Lung microvascular endothelial cell (primary cell): ENCODE measurements at regions not wholly inside any gene's neighbourhood (a gene's known extent, or its start where the extent isn't known, plus 50 kb on each side); places are given as distances from the start of the nearest gene placed in this dataset.
A peak's percentile ranks its signal among the peaks of the same experiment; 100 is the strongest.
"Not testable (repeated sequence)": the region's sequence is repeated elsewhere in the genome, so short reads cannot be mapped to it uniquely, and the experiment has no call there.

Experiments used
- DNase-seq, 2 donors: peaks; one replicate each; pipeline versions ENCODE4 v3.0.0 to v3.0.0-alpha.2; 2010; ENCODE audit warnings: low read depth in 2 of 2

DNA sequence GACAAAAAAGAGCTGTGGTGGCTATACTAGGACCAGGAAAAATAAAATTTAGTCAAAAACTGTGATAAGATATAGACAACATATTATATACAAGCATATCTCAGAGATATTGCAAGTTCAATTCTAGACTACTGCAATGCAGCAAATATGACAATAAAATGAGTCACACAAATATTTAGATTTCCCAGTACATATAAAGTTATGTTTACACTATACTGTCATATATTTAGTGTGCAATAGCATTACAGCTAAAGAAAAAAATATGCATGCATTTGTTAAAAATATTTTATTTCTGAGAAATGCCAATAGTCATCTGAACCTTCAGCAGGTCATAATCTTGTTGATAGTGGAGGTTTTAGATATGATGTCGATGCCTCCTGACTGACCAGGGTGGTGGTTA, 72.1 kb downstream of the AKR1C4 start:
- DNase-seq: no peak

DNA sequence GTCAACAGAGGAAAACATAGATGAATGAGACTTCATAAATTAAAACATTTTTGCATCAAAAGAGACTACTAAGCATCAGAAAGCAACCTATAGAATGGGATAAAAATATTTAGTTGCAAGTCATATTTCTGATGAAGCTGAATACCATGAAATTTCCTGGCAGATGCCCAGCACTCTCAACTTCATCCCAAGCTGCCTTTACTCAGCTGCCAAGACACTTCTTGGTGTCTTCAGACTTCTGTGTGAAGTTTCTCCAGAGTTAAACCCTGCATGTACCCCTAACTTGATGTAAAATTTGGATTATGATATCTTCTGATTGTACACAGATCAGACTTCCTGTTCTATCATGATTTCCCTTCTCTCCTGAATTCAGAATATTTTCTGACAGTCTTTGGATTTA, 73.2 kb downstream of the AKR1C4 start:
- no peak for DNase-seq

DNA sequence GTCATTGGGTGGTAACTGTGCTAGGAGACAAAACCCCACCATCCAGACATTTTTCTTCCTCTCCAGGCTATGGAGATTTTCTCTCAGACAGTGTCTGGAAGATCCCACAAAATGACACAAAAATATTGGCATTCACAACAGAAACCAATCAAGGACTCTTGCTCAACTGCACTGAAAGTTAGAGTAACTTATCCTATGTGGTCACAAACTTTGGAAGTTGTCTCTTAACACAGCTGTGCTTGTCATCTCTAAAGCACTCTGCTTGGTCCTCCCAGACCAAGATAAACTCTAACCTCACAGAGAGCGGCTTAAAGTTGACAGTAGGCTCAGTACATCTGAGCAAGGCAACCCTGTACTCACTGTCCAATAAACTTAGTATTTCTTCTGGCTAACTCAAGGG, 74.9 kb downstream of the AKR1C4 start:
- DNase-seq: no peak

DNA sequence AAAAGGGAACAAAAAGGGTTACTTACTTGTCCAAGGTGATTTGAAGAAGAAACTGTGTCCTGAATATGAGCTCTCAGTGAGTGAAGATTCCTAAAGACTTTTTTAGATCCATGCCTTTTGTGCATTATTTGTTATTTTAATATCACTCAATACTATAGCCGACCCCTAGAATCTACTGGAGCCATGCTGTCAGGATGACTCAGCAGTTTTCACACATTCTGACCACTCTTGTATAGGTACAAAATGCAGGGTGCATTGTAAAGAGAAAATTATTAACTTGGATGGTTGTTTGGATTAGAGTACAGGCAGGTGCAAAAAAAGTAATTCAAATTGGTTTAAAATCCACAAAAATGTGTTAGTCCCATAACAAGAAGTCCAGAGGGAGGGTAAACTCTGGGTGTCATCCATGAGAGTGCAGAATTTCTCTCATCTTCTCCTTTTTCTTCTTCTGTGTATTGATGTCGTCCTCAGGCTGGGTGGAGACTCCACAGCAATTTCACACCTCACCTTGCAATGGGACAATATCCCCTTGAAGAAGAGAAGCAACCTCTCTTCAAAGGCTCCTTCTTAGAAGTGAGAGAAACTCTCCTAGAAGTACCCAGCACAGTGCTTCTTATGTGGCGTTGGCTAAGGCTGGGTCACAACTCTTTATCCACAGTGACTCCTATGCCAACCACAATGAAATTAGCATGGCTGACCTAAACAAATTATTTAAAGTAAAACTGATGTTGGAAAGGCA, 75.6 kb downstream of the AKR1C4 start:
- no peak for DNase-seq

DNA sequence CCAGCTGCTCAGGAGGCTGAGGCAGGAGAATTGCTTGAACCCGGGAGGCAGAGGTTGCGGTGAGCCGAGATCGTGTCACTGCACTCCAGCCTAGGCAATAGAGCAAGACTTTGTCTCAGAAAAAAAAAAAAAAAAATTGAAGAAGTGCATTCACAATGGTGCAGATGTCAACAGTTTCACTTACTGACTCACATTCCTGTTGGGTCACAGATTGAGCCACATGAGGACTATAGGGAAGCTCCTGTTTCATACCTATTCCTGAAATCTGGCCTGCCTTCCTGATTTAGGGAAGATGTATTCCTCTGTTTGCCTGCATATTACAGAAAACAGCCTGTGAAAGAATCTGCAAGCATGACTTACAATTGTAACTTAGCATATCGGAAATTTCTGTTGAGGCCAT, 78.2 kb downstream of the AKR1C4 start:
- DNase-seq: no peak

DNA sequence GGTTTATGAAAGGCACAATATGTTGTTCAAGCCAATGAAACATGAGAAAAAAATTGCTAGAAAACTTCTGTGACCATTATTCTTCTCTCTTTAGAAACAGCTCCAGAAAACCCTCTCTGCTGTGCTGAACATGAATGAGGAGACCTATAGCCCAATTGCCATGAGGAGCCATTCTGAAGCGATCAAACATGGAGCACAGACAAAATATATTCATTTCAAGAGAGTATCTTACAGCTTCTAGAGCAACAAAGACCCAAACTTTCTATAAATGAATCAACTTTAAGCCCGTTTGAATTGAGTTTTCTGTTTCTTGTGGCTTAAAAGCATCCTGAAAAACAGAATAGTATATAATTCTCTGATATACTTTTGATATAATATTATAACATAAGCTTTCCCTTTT, 83.4 kb upstream of the UCN3 start:
- DNase-seq: no peak

DNA sequence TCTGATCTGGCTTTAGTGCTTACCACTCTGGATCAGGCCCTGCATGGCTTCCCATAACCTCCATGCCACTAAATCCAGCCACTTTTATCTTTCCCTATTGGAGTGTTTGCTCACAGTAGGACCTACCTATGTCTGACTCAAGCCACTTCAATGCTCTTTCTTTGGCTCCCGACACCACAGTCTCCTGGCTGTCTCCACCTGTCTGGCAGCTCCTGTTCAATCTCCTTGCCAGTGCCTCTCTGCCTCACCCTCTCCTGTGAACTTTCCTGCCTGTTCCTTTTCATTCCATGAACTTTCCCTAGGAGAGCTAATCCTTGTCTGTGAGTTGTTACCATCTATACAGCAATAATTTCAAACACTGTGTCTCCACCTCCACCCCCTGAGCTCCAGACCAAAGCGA, 82.6 kb upstream of the UCN3 start:
- DNase-seq: no peak

DNA sequence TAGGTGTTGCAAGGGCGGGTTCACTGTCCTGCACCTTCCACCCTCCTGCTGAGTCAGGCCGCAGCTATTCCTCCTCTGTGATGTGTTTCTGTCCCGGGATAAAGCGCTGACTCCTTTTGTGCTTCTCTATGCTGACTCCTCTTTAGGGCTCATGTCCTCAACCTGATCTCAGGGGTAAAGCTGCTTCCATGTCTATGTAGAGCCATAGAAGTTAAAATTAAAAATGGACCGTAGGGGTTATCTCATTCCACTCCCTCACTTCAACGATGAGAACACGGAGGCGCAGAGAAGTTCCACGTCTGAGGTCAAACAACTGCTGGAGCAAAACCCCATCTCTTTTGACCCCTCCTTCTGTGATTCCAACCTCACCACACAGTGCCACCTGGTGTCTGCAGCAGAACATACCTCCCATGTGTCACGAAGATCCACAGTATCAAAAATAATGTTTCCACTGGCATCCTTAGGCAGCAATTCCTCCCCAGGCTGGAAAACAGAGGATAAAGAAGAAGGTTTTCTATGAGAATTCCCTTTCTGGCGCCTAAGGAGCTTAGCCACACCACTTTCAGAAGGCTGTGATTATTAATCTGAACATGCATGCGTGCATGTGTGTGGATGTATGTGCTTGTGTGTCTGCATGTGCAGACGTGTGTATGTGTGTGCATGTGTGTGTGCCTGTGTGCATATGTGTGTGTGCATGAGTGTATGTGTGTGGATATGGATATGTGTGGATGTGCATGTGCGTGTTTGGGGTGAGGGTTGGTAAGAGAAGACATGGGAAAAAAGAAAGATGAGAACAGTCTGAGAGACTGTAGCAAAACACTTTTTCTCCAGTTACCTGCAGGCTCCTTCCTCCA, 81.2 kb upstream of the UCN3 start:
- DNase-seq: peak; percentile 77 to 88

DNA sequence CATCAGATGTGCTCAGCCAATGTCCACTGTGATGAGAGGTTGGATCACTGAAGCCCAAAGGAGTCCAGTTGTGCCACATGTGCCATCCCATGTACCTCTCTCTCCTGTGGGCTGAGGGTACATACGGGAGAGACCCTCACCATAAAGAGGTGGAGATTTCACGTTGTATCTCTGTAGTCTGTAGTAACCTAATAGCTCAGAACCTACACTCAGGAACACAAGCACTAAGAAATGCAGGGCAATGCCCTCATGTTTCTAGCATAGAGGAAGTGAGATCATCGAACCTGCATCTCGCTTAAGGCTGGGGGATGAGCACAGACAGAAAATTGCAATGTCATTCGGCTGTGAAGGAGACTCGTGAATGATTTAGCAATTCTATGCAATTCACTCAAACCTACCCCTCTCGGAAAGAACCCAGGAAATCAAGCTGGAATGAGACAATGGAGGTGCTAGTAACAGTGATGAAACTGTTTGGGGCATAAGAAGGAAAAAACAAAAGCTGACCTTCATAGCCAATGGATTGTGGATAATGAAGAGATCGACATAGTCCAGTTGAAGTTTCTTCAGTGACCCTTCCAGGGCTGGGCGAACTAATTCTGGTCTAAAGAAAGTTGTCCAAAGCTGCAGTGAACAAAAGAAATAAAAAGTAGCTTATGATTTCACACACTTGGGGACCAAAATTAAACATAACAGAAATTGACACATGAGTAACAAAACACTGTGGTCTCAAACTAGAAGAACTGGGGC, 80.3 kb upstream of the UCN3 start:
- peak; percentile 82 to 92 for DNase-seq

DNA sequence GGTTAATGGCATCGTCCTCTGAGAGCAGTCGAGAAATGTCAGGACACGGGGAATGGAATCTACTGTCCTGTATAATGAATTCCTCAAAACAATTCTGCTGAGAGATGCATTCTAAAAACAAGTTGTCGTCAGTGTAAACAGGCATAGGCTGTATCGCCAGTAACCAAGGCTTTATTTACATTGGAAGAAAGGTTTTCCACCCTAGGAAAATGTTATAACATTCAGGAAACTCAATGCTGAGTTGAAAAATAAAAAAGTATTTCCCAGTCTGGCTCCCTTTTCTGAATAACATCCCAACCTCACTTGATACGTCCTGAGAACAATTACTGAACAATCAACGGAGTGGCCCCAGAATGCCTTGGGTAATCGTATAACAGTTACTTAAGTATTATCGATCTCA, 79.6 kb upstream of the UCN3 start:
- peak; percentile 36 to 97 for DNase-seq

DNA sequence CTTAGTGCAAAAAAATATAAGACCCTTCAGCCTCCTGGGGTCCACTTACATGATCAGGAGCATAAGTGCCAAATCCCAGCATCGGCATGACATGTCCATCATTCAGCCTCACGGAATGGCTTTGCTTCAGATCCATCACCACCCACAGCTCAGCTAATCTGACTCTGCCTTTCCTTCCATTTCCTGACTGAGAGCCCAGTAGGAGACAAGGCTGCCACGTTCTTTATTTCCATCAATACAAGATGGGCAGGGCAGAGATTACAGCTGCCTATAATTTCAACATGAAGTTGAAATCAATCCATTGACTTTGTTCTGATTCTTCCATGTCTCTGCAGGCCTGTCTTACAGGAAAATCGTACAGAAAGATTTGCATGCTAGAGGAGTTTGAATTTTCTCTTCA, 76.4 kb upstream of the UCN3 start:
- no peak for DNase-seq

DNA sequence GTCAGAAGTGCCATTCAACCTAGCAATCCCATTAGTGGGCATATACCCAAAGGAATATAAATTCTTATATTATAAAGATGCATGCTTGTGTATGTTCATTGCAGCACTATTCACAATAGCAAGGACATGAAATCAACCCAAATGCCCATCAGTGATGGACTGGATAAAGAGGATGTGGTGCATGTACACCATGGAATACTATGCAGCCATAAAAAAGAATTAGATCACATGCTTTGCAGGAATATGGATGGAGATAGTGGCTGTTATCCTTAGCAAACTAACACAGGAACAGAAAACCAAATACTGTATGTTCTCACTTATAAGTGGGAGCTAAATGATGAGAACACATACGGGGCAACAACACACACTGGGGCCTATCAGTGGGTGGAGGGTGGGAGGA, 75.5 kb upstream of the UCN3 start:
- DNase-seq: not testable (repeated sequence)

DNA sequence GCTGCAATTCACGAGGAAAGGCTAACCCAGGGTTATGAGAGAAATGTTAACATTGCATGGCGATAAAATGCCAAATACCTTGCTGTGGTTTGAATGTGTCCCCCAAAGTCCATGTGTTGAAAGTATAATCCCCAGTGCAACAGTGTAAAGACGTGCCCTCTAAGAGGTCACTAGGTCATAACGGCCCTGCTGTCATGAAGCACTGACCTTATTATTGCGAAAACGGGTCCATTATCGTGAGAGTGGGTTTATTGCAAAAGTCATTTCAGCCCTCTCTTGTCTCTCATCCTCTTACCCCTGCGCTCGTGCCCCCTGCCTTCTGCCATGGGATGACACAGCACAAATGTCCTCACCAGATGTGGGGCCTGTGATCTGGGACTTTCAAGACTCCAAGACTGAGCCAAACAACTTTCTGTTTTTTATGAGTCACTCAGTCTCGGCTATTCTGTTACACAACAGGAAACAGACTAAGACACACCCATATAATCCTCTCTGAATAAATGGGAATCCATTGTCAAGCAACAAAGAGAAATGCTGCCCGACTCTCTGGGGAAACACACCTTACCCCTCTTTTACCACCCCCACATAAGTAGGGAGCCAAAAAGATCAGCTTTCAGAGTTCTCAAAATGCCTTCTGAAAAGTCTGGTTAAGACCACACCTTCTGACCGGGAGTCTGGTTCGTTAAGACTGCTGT, 73.1 kb upstream of the UCN3 start:
- peak; percentile 82 to 96 for DNase-seq

DNA sequence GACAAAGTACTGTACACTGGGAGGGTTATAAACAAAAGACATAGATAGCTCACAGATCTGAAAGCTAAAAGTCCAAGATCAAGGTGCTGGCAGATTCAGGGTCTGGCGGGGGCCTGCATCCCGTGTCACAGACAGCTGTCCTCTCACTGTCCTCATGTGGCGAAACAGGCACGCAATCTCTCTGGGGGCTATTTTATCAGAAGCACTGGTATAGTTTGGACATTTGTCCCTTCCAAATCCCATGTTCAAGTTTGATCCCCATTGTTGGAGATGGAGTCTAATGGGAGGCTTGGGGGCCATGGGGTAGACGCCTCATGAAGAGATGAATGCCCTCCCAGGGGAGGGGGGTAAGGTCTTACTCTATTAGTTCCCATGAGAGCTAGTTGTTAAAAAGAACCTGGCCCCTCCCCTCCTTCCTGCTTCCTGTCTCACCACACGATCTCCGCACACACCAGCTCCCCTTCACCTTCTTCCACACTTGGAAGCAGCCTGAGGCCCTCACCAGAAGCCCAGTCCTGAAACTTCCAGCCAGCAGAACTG, 72.5 kb upstream of the UCN3 start:
- peak; percentile 51 to 78 for DNase-seq

DNA sequence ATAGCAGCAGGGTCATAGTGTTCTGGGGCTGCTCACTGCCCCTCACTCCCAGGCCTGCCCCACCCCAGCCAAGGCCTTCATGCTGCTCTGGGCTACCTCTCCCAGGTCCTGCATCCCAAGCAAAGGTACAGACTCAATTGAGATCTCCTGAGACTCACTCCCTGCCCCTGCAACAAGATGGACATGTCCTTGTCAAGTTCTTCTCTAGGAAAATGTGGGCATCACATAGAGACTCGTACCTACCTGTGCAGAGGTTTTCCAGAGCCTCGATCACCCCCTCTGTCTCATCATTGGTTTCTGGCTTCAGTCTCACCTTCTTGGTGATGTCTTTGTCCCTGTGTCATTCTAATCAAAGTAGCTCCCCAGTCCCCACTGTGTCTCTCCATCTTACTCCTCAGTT, 71.8 kb upstream of the UCN3 start:
- DNase-seq: not testable (repeated sequence)

DNA sequence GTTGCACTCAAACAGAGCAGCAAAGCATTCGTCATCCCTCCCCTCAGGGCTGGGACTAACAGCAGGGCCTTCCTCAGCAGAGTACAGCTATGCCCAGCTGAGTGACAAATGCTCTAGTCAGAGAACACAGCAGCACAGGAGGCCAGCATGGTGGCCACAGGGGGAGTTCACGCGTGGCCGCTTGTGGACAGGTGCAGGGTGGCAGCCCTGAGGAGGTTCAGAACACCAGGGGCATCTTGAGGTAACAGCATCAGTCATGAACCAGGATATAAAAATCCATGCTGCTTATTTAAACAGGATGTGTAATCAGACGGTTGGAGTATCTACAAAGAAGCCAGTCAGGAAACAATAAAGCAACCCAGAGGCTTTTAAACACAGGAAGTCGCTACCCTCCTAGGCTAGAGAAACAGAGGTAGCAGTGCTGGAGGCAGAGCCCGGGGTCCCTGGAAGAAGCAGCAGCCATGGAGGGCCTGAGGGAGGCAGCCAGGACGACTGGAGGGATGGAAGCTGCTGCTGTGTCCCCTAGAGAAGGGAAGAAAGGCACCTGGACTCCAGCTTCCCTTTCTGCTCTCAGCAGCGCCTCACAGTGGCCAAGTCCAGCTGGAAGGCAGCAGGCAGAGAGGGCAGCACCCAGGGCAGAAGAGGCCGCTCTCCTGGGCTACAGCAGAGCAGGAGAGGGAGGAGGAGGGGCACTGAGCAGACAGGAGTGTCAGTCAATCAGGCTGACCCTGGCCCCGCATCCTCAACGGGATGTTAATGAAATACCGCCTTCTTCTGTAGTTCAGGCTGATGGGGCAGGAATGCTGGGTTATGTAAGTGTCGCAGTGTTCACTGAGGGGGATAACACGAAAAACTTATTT, 70.8 kb upstream of the UCN3 start:
- DNase-seq: peak; percentile 69 to 71

DNA sequence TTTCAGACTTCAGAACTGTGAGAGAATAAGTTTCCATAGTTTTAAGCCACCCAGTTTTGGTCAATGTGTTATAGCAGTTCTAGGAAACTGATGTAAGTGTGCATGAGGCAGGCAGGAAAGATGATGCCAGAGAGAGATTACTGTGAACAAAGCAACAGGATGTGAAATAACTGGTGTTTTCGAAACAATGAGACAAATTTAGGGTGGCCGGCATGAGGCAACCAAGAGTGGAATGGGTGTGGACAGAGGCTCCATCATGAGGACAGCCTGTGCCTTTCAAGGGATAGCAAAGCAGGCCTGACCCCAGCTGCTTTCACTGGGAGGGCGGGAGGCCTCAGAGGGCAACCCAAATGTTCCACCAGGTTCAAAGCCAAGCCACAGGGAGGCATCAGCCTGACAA, 67.3 kb upstream of the UCN3 start:
- DNase-seq: peak; percentile 88 to 93

DNA sequence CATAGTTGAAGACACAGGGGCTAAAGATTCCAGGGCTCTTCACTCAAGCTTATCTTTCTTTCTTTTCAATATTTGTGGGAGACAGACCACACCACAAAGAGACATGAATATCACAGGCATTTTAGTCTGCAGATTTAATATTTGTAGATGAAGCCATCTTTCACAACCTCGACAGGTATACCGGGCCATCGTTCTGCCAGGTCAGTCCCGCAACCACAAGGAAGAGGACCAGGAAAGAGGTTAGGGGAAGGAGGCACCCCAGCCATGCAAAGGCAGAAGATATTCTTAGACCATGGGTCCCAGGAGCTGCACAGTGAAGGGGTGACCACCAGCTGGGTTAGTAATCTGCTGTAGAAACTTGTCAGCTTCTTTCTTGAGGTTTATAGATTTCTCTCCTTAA, 66.8 kb upstream of the UCN3 start:
- DNase-seq: no peak

DNA sequence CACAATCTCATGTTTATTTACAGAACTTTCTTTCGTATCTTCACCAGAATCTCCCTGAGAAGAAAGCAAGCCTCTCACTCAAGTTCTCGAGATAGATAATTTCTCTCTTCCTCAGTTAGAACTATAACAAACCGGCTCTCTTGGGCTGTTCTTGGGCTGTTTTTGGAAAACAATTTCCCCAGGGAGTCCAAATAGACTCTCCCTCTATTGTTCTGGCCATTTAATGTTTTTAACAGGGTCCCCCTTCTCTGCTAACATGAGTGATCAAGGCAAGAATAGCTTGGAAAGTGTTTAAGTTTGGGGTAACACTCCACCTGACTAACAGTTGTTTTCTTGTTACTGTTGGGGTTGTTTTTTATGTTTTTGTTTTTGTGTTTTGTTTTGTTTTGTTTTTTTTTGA, 64.8 kb upstream of the UCN3 start:
- DNase-seq: no peak

DNA sequence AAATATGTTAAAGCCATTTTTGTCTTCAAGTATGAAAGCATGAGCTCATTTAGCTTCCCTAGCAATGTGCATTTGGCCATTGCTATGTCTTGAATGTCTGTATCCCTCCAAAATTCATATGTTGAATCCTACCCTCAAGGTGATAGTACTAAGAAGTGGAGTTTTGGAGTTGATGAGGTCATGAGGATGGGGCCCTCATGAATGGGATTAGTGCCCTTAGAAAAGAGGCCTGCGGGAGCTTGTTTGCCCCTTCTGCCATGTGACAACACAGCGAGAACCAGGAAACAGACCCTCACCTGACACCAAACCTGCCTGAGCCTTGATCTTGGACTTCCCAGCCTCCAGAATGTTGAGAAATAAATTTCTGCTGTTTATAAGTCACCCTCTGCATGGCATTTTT, 61.3 kb upstream of the UCN3 start:
- no peak for DNase-seq

DNA sequence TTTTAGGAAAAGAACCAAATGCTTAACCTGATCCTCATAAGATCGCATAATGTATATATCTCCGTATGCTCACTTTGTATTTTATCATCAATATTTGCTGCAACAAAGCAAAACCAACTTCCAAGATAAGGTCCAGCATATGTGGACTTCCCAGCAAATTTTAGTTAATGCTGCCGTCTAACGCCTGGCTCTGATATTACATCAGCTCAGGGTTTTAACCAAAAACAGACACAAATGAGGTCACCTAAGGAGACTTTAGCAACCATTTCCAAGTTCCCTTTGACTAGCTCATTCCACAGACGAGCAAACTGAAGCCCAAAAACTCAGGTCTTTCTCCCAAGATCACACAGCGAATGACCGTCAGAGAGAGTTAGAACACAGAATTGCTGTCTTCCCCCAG, 59.4 kb upstream of the UCN3 start:
- no peak for DNase-seq
